ENCODE measurements at regions not wholly inside any gene's neighbourhood (a gene's known extent, or its start where the extent isn't known, plus 50 kb on each side); places are given as distances from the start of the nearest gene placed in this dataset.

DNA sequence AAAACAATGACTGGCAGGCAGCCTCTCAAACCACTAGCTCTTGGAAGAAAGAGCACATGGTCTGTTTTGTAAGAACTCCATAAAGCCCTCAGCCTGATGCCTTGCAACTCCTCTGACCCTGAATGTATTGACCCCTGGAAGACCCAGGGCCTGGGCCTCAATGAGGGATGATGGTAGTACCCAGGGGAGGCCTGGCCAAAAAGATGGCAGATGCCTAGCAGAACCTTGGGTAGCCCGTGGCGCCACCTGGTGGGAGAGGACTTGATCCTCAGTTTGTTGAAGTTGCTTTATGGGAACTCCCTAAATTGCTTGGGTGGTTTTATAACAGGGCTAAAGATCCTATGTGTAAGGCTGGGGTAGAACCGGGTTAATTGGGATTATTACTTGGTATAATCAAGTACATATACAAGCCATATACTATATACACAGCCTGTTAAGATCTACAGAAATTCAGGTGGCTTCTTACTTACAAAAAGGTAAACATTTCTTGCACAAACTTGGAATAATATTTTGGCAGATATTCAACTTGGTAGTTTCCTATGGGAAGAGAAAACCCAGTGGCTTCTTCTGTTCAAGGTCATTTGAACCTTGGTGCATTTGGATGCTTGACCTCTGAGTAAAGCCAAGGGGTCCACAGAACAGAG, 95.8 kb upstream of the CACUL1 start:
- WGBS (ENCODE audit: insufficient coverage, insufficient read length) = no CpG with 5 or more reads among the region's 3 CpGs
- H3K27me3 ChIP-seq (ENCODE audit: control insufficient read depth, insufficient read depth, low read length) = no peaks in the 10 kb centered on the region
- H3K9me3 ChIP-seq (ENCODE audit: control insufficient read depth, insufficient read depth, low read length) = no peaks in the 10 kb centered on the region
- no peak overlapping the region for H3K4me3 ChIP-seq (ENCODE audit: low read length)
- H3K4me1 ChIP-seq (ENCODE audit: control insufficient read depth, insufficient read depth, low read length) = no peaks in the 10 kb centered on the region
- H3K36me3 ChIP-seq (ENCODE audit: control insufficient read depth, insufficient read depth, low read length) = no peaks in the 10 kb centered on the region
- no peak overlapping the region for H3K27ac ChIP-seq (ENCODE audit: low read length)
- peak; percentile 57 for DNase-seq (ENCODE audit: low read depth, low spot score)

GRCh38 chr10:118851062-118852035, 96.6 kb upstream of the CACUL1 start:
- no peak for DNase-seq (ENCODE audit: low read depth, low spot score)
- no peaks in the 10 kb centered on the region for H3K4me1 ChIP-seq (ENCODE audit: control insufficient read depth, insufficient read depth, low read length)
- H3K27me3 ChIP-seq (ENCODE audit: control insufficient read depth, insufficient read depth, low read length) = no peaks in the 10 kb centered on the region
- H3K36me3 ChIP-seq (ENCODE audit: control insufficient read depth, insufficient read depth, low read length) = no peaks in the 10 kb centered on the region
- no CpG with 5 or more reads among the region's 9 CpGs for WGBS (ENCODE audit: insufficient coverage, insufficient read length)
- no peaks in the 10 kb centered on the region for H3K9me3 ChIP-seq (ENCODE audit: control insufficient read depth, insufficient read depth, low read length)
- no peak overlapping the region for H3K27ac ChIP-seq (ENCODE audit: low read length)
- no peak overlapping the region for H3K4me3 ChIP-seq (ENCODE audit: low read length)

DNA sequence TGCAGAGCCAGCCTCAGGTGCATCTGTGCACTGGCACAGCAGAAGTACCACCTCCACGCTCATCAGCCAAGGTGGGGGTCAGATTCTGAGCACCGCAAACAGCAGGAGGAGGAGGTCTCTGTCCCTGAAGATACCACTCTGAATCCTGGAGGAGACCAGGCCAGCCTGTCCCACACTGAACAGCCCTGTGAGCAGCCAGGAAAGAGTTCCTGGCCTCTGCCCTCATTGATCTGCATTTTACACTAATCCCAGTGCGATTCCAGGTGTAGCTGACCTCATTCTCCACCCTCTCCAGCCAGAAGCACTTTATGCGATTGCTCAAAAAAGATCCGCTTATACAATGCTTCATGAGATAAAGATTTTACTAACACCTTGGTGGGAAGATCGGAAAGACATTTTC, 99.1 kb upstream of the CACUL1 start:
- no peak for DNase-seq (ENCODE audit: low read depth, low spot score)
- Histone ChIP-seq H3K36me3 (ENCODE audit: control insufficient read depth, insufficient read depth, low read length) (no peaks in the 10 kb centered on the region), H3K4me1 (ENCODE audit: control insufficient read depth, insufficient read depth, low read length) (no peaks in the 10 kb centered on the region), H3K4me3 (ENCODE audit: low read length) (no peak overlapping the region), H3K9me3 (ENCODE audit: control insufficient read depth, insufficient read depth, low read length) (no peaks in the 10 kb centered on the region), H3K27me3 (ENCODE audit: control insufficient read depth, insufficient read depth, low read length) (no peaks in the 10 kb centered on the region), H3K27ac (ENCODE audit: low read length) (no peak overlapping the region)
- no CpG with 5 or more reads among the region's 6 CpGs for WGBS (ENCODE audit: insufficient coverage, insufficient read length)

GRCh38 chr10:118856106-118856505, 101.3 kb upstream of the CACUL1 start:
- Histone ChIP-seq H3K27me3 (ENCODE audit: control insufficient read depth, insufficient read depth, low read length) (no peaks in the 10 kb centered on the region), H3K4me1 (ENCODE audit: control insufficient read depth, insufficient read depth, low read length) (no peaks in the 10 kb centered on the region), H3K36me3 (ENCODE audit: control insufficient read depth, insufficient read depth, low read length) (no peaks in the 10 kb centered on the region), H3K27ac (ENCODE audit: low read length) (no peak overlapping the region), H3K4me3 (ENCODE audit: low read length) (no peak overlapping the region), H3K9me3 (ENCODE audit: control insufficient read depth, insufficient read depth, low read length) (no peaks in the 10 kb centered on the region)
- no peak for DNase-seq (ENCODE audit: low read depth, low spot score)
- WGBS (ENCODE audit: insufficient coverage, insufficient read length) = no CpG with 5 or more reads among the region's 3 CpGs

- no peaks in the 10 kb centered on the region for H3K4me1 ChIP-seq (ENCODE audit: control insufficient read depth, insufficient read depth, low read length)
- no peak for DNase-seq (ENCODE audit: low read depth, low spot score)
- H3K36me3 ChIP-seq (ENCODE audit: control insufficient read depth, insufficient read depth, low read length) = no peaks in the 10 kb centered on the region
- H3K27me3 ChIP-seq (ENCODE audit: control insufficient read depth, insufficient read depth, low read length) = no peaks in the 10 kb centered on the region
- no peaks in the 10 kb centered on the region for H3K9me3 ChIP-seq (ENCODE audit: control insufficient read depth, insufficient read depth, low read length)
- H3K27ac ChIP-seq (ENCODE audit: low read length) = no peak overlapping the region
- WGBS (ENCODE audit: insufficient coverage, insufficient read length) = no CpG with 5 or more reads among the region's 6 CpGs
- no peak overlapping the region for H3K4me3 ChIP-seq (ENCODE audit: low read length)
Measured at GRCh38 chr10:118865998-118866693, 111.4 kb upstream of the CACUL1 start.

DNA sequence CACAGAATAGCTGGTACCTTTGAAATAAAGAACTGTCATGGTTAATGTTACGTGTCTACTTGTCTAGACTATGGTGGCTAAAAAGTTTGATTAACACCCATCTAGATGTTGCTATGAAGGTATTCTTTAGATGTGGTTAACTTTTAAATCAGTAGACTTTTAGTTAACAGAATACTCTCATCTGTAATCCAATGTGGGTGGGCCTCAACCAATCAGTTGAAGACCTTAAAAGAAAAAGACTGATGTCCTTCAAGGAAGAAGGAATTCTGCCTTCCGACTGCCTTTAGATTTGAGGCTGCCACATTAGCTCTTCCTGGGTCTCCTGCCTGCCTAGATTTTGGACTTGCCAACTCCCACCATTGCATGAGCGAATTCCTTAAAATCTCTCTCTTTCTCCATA, 113.0 kb upstream of the CACUL1 start:
- Histone ChIP-seq H3K9me3 (ENCODE audit: control insufficient read depth, insufficient read depth, low read length) (no peaks in the 10 kb centered on the region), H3K27ac (ENCODE audit: low read length) (no peak overlapping the region), H3K36me3 (ENCODE audit: control insufficient read depth, insufficient read depth, low read length) (no peaks in the 10 kb centered on the region), H3K4me1 (ENCODE audit: control insufficient read depth, insufficient read depth, low read length) (no peaks in the 10 kb centered on the region), H3K4me3 (ENCODE audit: low read length) (no peak overlapping the region), H3K27me3 (ENCODE audit: control insufficient read depth, insufficient read depth, low read length) (no peaks in the 10 kb centered on the region)
- no CpG with 5 or more reads among the region's 3 CpGs for WGBS (ENCODE audit: insufficient coverage, insufficient read length)
- no peak for DNase-seq (ENCODE audit: low read depth, low spot score)

DNA sequence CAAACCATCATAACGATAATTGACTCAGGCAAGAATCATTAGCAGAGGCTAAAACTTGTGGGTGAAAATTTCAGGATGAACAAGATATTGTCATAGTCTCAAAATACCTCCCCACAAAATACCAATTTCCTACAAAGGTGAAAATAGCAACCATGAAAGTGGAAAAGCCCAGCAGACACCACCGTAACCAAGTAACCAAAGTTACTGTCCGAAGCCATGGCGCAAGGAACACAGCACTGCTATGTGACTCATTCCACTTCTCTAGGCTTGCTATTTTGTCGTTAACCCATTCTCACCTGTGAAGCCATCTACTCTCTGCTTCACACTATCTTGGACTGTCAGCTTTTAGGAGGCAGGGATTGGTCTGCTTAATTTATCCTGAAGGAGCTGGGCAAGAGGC, 113.8 kb upstream of the CACUL1 start:
- WGBS (ENCODE audit: insufficient coverage, insufficient read length) = no CpG with 5 or more reads among the region's 5 CpGs
- no peak overlapping the region for H3K4me3 ChIP-seq (ENCODE audit: low read length)
- H3K27ac ChIP-seq (ENCODE audit: low read length) = no peak overlapping the region
- H3K27me3 ChIP-seq (ENCODE audit: control insufficient read depth, insufficient read depth, low read length) = no peaks in the 10 kb centered on the region
- DNase-seq (ENCODE audit: low read depth, low spot score) = no peak
- no peaks in the 10 kb centered on the region for H3K9me3 ChIP-seq (ENCODE audit: control insufficient read depth, insufficient read depth, low read length)
- no peaks in the 10 kb centered on the region for H3K36me3 ChIP-seq (ENCODE audit: control insufficient read depth, insufficient read depth, low read length)
- H3K4me1 ChIP-seq (ENCODE audit: control insufficient read depth, insufficient read depth, low read length) = no peaks in the 10 kb centered on the region

- Histone ChIP-seq H3K4me3 (ENCODE audit: low read length) (no peak overlapping the region), H3K4me1 (ENCODE audit: control insufficient read depth, insufficient read depth, low read length) (no peaks in the 10 kb centered on the region), H3K36me3 (ENCODE audit: control insufficient read depth, insufficient read depth, low read length) (no peaks in the 10 kb centered on the region), H3K9me3 (ENCODE audit: control insufficient read depth, insufficient read depth, low read length) (no peaks in the 10 kb centered on the region), H3K27ac (ENCODE audit: low read length) (no peak overlapping the region), H3K27me3 (ENCODE audit: control insufficient read depth, insufficient read depth, low read length) (no peaks in the 10 kb centered on the region)
- WGBS (ENCODE audit: insufficient coverage, insufficient read length) = no CpG with 5 or more reads among the region's 4 CpGs
- no peak for DNase-seq (ENCODE audit: low read depth, low spot score)
Measured at GRCh38 chr10:118870467-118871243, 115.9 kb upstream of the CACUL1 start.

DNA sequence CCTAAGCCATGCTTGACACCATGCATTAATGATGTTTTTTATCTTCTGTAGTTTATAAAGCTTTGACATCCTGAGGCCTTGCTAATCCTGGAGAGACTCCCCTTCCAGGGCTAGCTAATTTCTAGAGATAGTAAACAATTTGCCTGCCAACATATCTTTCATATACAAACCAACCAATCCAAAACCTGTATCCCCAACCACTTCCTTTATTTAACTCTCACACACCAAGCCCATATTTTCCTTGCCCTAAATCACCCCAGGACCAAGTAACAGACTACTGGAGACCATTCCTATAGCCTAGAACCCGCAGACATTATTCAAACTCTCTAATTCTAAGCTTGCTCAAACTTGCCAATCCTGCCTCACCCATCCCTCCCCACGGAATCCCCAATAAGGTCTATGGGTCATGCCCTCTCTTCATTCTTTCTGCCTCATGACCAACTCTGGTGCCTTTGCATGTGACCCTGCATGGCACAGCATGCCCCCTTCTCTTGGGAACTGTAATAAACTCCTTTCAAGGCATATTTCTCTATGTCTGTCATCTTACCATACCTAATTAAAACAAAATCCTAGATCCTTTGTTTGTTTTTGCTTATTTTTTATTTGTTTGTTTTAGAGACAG, 116.6 kb upstream of the CACUL1 start:
- Histone ChIP-seq H3K27me3 (ENCODE audit: control insufficient read depth, insufficient read depth, low read length) (no peaks in the 10 kb centered on the region), H3K36me3 (ENCODE audit: control insufficient read depth, insufficient read depth, low read length) (no peaks in the 10 kb centered on the region), H3K4me1 (ENCODE audit: control insufficient read depth, insufficient read depth, low read length) (no peaks in the 10 kb centered on the region), H3K27ac (ENCODE audit: low read length) (no peak overlapping the region), H3K9me3 (ENCODE audit: control insufficient read depth, insufficient read depth, low read length) (no peaks in the 10 kb centered on the region), H3K4me3 (ENCODE audit: low read length) (no peak overlapping the region)
- no peak for DNase-seq (ENCODE audit: low read depth, low spot score)
- no CpG with 5 or more reads among the region's 2 CpGs for WGBS (ENCODE audit: insufficient coverage, insufficient read length)
